ENCODE measurements at regions not wholly inside any gene's neighbourhood (a gene's known extent, or its start where the extent isn't known, plus 50 kb on each side); places are given as distances from the start of the nearest gene placed in this dataset.

GRCh38 chr9:100690438-100690837 is 112.6 kb downstream of the CAVIN4 start:
- TF ChIP-seq CTCF (IDR thresholded peaks at IDR 0.05) (no peak), POLR2A (IDR thresholded peaks at IDR 0.05; ENCODE audit: low read depth) (no peak), EP300 (IDR thresholded peaks at IDR 0.05) (no peak)

Measured in esophagus muscularis mucosa (tissue), 4 donors.